Kidney (tissue), 13 donors: ENCODE measurements at regions not wholly inside any gene's neighbourhood (a gene's known extent, or its start where the extent isn't known, plus 50 kb on each side); places are given as distances from the start of the nearest gene placed in this dataset.
A peak's percentile ranks its signal among the peaks of the same experiment; 100 is the strongest.

Experiments
- DNase-seq, 5 donors: peaks; one replicate each; pipeline ENCODE4 v3.0.0-alpha.2; 2013 to 2020
- FAIRE-seq: peaks from 2 replicates; lab custom pipeline; 2012; peaks lifted over from hg19 to GRCh38; lab: Jason Lieb, UNC
- H3K27ac ChIP-seq, 2 donors: one replicate each; pipeline ENCODE4 v1.7.0; 2013; ENCODE audit warnings: low read depth in 2 of 2, low read length in 2 of 2, inconsistent platforms in 1 of 2
- H3K27me3 ChIP-seq: one replicate; pipeline ENCODE4 v1.7.1; 2013; ENCODE audit warnings: low read length, inconsistent platforms; ENCODE audit not compliant: control insufficient read depth, insufficient read depth
- H3K36me3 ChIP-seq, 3 donors: one replicate each; pipeline versions ENCODE4 v1.7.0 to v1.7.1; 2013; ENCODE audit warnings: low read length in 3 of 3, control low read depth in 1 of 3, inconsistent platforms in 1 of 3; ENCODE audit not compliant: insufficient read depth in 3 of 3, control insufficient read depth in 2 of 3
- H3K4me1 ChIP-seq, 3 donors: one replicate each; pipeline versions ENCODE4 v1.7.0 to v1.7.1; 2013; ENCODE audit warnings: low read length in 3 of 3, inconsistent platforms in 1 of 3, low read depth in 1 of 3; ENCODE audit not compliant: control insufficient read depth in 2 of 3, insufficient read depth in 2 of 3
- H3K4me3 ChIP-seq, 3 donors: one replicate each; pipeline versions ENCODE4 v1.7.0 to v1.8.1; 2013; ENCODE audit warnings: low read length in 3 of 3, control low read depth in 1 of 3, inconsistent platforms in 1 of 3
- H3K9ac ChIP-seq, 3 donors: one replicate each; pipeline versions ENCODE4 v1.7.0 to v1.7.1; 2013; ENCODE audit warnings: low read length in 3 of 3, control low read depth in 1 of 3, inconsistent platforms in 1 of 3
- H3K9me3 ChIP-seq, 3 donors: one replicate each; pipeline versions ENCODE4 v1.7.0 to v1.7.1; 2013; ENCODE audit warnings: low read length in 3 of 3, control low read depth in 1 of 3, inconsistent platforms in 1 of 3; ENCODE audit not compliant: control insufficient read depth in 2 of 3, insufficient read depth in 1 of 3
- intact Hi-C: fragments of 100-400 bp; cut with DNase I; formaldehyde crosslinking; loops from one replicate; pipeline ENCODE4 v1.11.1; 2022
- TF ChIP-seq, protein P1 (sequence below): IDR thresholded peaks from 3 replicates; pipeline ENCODE4 v1.5.1; 2012; ENCODE audit warnings: mild to moderate bottlenecking, moderate library complexity, borderline replicate concordance; ENCODE audit not compliant: insufficient read depth; ENCODE audit errors: extremely low read depth
- donor health status: control.
- donor health status: control.
- donor health status: control.
- donor health status: control.
- donor health status: control.
- donor health status: DM: yes; HTN: yes; CAD: no.
- donor health status: Normal renal cell carcinoma (clear cell type).

DNA sequence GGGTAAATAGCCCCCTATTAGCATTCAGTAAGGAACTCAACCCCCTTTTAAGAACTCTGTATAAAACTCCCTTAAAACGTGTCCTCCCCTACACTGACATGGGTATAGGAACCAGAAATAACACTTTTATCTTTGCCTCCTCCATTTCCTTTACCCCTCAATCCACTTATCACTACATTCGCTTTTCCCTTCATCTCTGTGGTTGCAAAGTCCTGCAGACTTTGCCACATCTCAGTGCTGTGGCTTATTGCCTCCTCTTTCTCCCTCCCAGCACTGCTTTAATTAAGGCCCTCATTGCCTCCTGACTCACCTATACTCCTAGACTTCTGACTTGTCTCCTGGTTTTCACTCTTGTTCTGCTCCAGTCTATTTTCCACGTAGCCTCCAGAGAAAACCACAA, 94.3 kb upstream of the GADL1 start:
- no peak overlapping the region for H3K9ac ChIP-seq
- H3K27ac ChIP-seq: no peak overlapping the region
- DNase-seq (no peak), FAIRE-seq (no peak)
- peaks cover 0 to 6% (median 2%) of the 10 kb centered on the region in 3 donors for H3K4me1 ChIP-seq
- no peak overlapping the region for H3K4me3 ChIP-seq
- intact Hi-C loops: no loop called here
- H3K9me3 ChIP-seq: no peaks in the 10 kb centered on the region
- TF ChIP-seq, protein P1, sequence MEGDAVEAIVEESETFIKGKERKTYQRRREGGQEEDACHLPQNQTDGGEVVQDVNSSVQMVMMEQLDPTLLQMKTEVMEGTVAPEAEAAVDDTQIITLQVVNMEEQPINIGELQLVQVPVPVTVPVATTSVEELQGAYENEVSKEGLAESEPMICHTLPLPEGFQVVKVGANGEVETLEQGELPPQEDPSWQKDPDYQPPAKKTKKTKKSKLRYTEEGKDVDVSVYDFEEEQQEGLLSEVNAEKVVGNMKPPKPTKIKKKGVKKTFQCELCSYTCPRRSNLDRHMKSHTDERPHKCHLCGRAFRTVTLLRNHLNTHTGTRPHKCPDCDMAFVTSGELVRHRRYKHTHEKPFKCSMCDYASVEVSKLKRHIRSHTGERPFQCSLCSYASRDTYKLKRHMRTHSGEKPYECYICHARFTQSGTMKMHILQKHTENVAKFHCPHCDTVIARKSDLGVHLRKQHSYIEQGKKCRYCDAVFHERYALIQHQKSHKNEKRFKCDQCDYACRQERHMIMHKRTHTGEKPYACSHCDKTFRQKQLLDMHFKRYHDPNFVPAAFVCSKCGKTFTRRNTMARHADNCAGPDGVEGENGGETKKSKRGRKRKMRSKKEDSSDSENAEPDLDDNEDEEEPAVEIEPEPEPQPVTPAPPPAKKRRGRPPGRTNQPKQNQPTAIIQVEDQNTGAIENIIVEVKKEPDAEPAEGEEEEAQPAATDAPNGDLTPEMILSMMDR: no peak
- H3K36me3 ChIP-seq: no peaks in the 10 kb centered on the region
- H3K27me3 ChIP-seq: no peaks in the 10 kb centered on the region

DNA sequence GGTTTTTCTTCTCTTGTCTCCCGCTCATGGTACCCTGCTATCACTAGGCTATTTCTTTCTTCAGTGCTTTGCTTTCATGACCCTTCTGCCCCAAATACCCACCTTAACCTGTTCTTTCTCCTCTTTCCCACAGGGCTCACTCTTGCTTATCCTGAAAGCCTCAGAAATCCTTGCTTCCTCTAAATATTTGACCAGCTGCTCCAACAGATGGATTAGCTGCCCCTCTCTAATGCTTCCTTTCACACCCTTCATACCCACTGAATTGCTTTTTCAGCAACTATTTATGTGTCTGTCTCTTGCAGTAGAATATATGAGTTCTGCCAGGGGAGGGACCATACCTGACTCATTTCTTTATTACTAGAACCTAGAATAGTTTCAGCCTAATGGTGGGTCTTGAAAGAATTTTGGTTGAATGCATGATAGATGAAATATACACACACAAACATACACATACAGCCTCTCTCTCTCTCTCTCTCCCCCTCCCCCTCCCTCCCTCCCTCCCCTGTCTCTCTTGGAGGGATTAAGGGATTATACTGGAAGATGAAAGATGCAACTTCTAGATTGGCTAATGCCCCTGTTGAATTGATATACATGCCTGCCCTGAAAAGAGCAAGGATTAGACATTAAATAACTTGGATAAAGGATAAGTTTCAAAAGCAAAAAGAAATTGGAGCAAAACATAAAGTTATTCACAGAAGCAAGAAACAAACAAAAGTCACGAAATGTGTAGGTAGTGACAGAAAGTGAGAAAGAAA, 95.0 kb upstream of the GADL1 start:
- no peak overlapping the region for H3K27ac ChIP-seq
- intact Hi-C loops: no loop called here
- H3K4me1 ChIP-seq: peaks cover 0 to 6% (median 2%) of the 10 kb centered on the region in 3 donors
- no peaks in the 10 kb centered on the region for H3K27me3 ChIP-seq
- no peak for FAIRE-seq
- no peak overlapping the region for H3K4me3 ChIP-seq
- TF ChIP-seq, protein P1: no peak
- no peak for DNase-seq
- H3K9ac ChIP-seq: no peak overlapping the region
- no peaks in the 10 kb centered on the region for H3K36me3 ChIP-seq
- H3K9me3 ChIP-seq: no peaks in the 10 kb centered on the region

DNA sequence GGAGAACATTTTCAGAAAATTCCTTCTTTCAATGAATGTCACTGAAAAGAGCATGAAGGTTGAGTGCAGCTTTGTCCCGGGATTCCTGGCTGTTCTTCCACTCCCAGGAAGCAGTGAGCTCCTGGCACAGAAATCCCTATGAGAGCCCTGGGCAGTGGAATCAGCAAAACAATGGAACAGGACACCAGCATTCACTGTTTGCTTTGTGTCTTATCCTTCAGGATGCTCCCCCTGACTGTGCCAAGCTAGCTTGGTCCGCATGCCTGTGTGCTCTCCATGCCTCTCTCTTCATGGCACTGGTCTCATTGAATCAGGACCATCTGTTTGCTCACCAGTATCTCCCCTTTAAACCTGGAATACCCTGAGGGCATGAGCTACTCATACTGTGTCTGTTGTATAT, 102.0 kb upstream of the GADL1 start:
- H3K9ac ChIP-seq: no peak overlapping the region
- DNase-seq: no peak
- no peaks in the 10 kb centered on the region for H3K36me3 ChIP-seq
- no peak overlapping the region for H3K4me3 ChIP-seq
- TF ChIP-seq, protein P1: no peak
- no peaks in the 10 kb centered on the region for H3K9me3 ChIP-seq
- H3K27me3 ChIP-seq: no peaks in the 10 kb centered on the region
- intact Hi-C loops: no loop called here
- H3K4me1 ChIP-seq: no peaks in the 10 kb centered on the region
- FAIRE-seq: no peak
- H3K27ac ChIP-seq: no peak overlapping the region

DNA sequence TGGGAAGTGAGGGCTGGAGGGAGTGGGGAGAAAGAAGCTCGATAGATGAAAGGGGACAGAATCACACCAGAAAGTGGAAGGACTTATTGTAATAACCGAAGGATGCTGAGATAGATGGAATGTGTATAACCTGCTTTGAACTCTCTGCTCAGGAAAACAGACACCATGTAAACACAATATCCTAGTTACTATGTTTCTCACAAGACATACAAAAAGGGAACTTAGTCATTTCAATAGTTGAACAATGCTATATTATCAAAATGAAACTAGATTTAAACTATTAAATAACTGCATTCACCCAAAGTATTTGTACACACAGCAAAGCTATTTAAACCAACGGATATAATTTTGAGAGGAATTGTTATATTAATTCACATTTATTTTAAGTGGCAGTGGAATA, 108.3 kb upstream of the GADL1 start:
- intact Hi-C loops: no loop called here
- H3K27me3 ChIP-seq: no peaks in the 10 kb centered on the region
- no peak overlapping the region for H3K27ac ChIP-seq
- DNase-seq (peak in 1 of 5 donors; percentile 8), FAIRE-seq (no peak)
- TF ChIP-seq, protein P1: no peak
- H3K36me3 ChIP-seq: no peaks in the 10 kb centered on the region
- H3K9ac ChIP-seq: no peak overlapping the region
- H3K9me3 ChIP-seq: no peaks in the 10 kb centered on the region
- no peaks in the 10 kb centered on the region for H3K4me1 ChIP-seq
- H3K4me3 ChIP-seq: no peak overlapping the region
